A673 (cell line): ENCODE measurements at regions not wholly inside any gene's neighbourhood (a gene's known extent, or its start where the extent isn't known, plus 50 kb on each side); places are given as distances from the start of the nearest gene placed in this dataset.

Source experiments
- BruUV-seq: library from RNA; stranded (reverse); fragments of 400-500 nt; replicated peaks from 2 replicates; lab custom pipeline; 2021; lab: Mats Ljungman, UMichigan
- CTCF ChIA-PET: fragments of 300-600 bp; sonication (Branson Sonifier 250); formaldehyde crosslinking; loops from one replicate; lab custom pipeline; 2022; ENCODE audit warnings: antibody characterized with exemption; lab: Charles Lee
- POLR2A ChIA-PET: fragments of 300-600 bp; sonication (Branson Sonifier 250); formaldehyde crosslinking; loops from one replicate; lab custom pipeline; 2022; ENCODE audit warnings: antibody characterized with exemption; ENCODE audit not compliant: low non-redundant PET; lab: Charles Lee
- DNase-seq: peaks from one replicate; pipeline ENCODE4 v3.0.0-alpha.2; 2015; ENCODE audit warnings: low spot score
- H3K27ac ChIP-seq: fragments of 200-600 bp; sonication (generic); 2 replicates; pipeline ENCODE4 v1.5.1; 2016; ENCODE audit warnings: mixed run types, low read depth, mild to moderate bottlenecking, mixed read lengths, antibody characterized with exemption, low read length; ENCODE audit not compliant: poor library complexity, severe bottlenecking
- H3K27me3 ChIP-seq: fragments of 200-600 bp; sonication (generic); replicated peaks from 2 replicates; pipeline ENCODE4 v1.6.1; 2017; ENCODE audit warnings: mixed run types, low read depth, mild to moderate bottlenecking, mixed read lengths, antibody characterized with exemption, low read length; ENCODE audit not compliant: insufficient read depth, poor library complexity
- H3K36me3 ChIP-seq: fragments of 200-600 bp; sonication (generic); 2 replicates; pipeline ENCODE4 v1.6.1; 2016; ENCODE audit warnings: mixed run types, mild to moderate bottlenecking, mixed read lengths, antibody characterized with exemption, low read length; ENCODE audit not compliant: insufficient read depth, poor library complexity, severe bottlenecking
- H3K4me1 ChIP-seq: fragments of 200-600 bp; sonication (generic); 2 replicates; pipeline ENCODE4 v1.6.1; 2017; ENCODE audit warnings: mixed run types, mild to moderate bottlenecking, mixed read lengths, antibody characterized with exemption, low read length; ENCODE audit not compliant: insufficient read depth, poor library complexity, severe bottlenecking
- H3K4me3 ChIP-seq: fragments of 200-600 bp; sonication (generic); 2 replicates; pipeline ENCODE4 v1.5.1; 2016; ENCODE audit warnings: low read depth, mixed run types, mild to moderate bottlenecking, mixed read lengths, low read length; ENCODE audit not compliant: poor library complexity, severe bottlenecking
- H3K9me3 ChIP-seq: fragments of 200-600 bp; sonication (generic); 2 replicates; pipeline ENCODE4 v1.6.1; 2016; ENCODE audit warnings: mixed run types, low read depth, mild to moderate bottlenecking, mixed read lengths, antibody characterized with exemption, low read length; ENCODE audit not compliant: poor library complexity, severe bottlenecking
- CTCF ChIP-seq: fragments of 300-800, 200-600 bp; sonication (generic); conservative IDR thresholded peaks from 2 replicates; pipeline ENCODE4 v1.5.1; 2017; ENCODE audit warnings: low read depth, mild to moderate bottlenecking, antibody characterized with exemption, low read length, moderate library complexity, mixed read lengths
- EZH2 ChIP-seq: fragments of 200-600 bp; sonication (generic); IDR thresholded peaks from 2 replicates; pipeline ENCODE4 v1.6.1; 2017; ENCODE audit warnings: borderline replicate concordance, low read depth, mild to moderate bottlenecking, mixed read lengths, antibody characterized with exemption, low read length; ENCODE audit not compliant: poor library complexity, severe bottlenecking
- intact Hi-C: fragments of 100-400 bp; cut with micrococcal nuclease; formaldehyde crosslinking; loops from one replicate; pipeline ENCODE4 v1.10.0; 2022; ENCODE audit not compliant: unreplicated experiment

- BruUV-seq = no TSS peak
- POLR2A ChIA-PET = no interaction called here
Observed at GRCh38 chr15:25943831-25944230, 80.7 kb upstream of the ATP10A start.

GRCh38 chr15:25939122-25939521 is 76.0 kb upstream of the ATP10A start:
- Histone ChIP-seq H3K27ac (no peak overlapping the region), H3K4me3 (no peak overlapping the region), H3K9me3 (peaks cover 10% of the 10 kb centered on the region), H3K36me3 (no peaks in the 10 kb centered on the region), H3K4me1 (no peaks in the 10 kb centered on the region), H3K27me3 (no peaks in the 10 kb centered on the region)
- CTCF ChIA-PET = no interaction called here
- TF ChIP-seq CTCF = no peak
- no peak for TF ChIP-seq EZH2
- POLR2A ChIA-PET = no interaction called here
- no TSS peak for BruUV-seq
- intact Hi-C loops = no loop called here
- DNase-seq = no peak

More at GRCh38 chr15:25943831-25944230, 80.7 kb upstream of the ATP10A start:
- CTCF ChIA-PET = no interaction called here
- no peak overlapping the region for H3K27ac ChIP-seq
- H3K4me3 ChIP-seq = no peak overlapping the region
- H3K27me3 ChIP-seq = no peaks in the 10 kb centered on the region
- no peaks in the 10 kb centered on the region for H3K36me3 ChIP-seq
- no peak for TF ChIP-seq CTCF
- no peak for TF ChIP-seq EZH2
- no peak for DNase-seq
- peaks cover 15% of the 10 kb centered on the region for H3K9me3 ChIP-seq
- H3K4me1 ChIP-seq = no peaks in the 10 kb centered on the region
- intact Hi-C loops = no loop called here

DNA sequence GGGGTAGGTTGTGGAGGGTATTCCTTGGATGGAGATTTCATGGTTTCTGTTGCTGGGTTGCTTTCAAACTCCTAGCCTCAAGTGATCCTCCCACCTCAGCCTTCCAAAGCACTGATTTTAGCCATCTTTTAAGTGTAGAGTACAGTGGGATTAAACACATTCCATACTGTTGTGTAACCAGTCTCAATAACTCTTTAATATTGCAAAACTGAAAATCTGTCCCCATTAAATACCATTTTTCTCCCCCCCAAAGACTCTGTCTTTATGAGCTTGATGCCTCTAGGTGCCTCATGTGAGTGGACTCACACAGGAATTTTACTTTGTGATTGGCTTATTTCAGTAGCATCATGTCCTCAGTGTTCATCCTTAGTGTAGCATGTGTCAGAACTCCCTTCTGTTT is 74.7 kb upstream of the ATP10A start:
- no peaks in the 10 kb centered on the region for H3K4me1 ChIP-seq
- POLR2A ChIA-PET = no interaction called here
- DNase-seq = no peak
- no peak overlapping the region for H3K27ac ChIP-seq
- H3K27me3 ChIP-seq = no peaks in the 10 kb centered on the region
- BruUV-seq = no TSS peak
- intact Hi-C loops = no loop called here
- H3K9me3 ChIP-seq = peaks cover 7% of the 10 kb centered on the region
- H3K4me3 ChIP-seq = no peak overlapping the region
- TF ChIP-seq CTCF (no peak), EZH2 (no peak)
- CTCF ChIA-PET = no interaction called here
- no peaks in the 10 kb centered on the region for H3K36me3 ChIP-seq
